Amygdala (tissue), 56 donors: ENCODE measurements at regions not wholly inside any gene's neighbourhood (a gene's known extent, or its start where the extent isn't known, plus 50 kb on each side); places are given as distances from the start of the nearest gene placed in this dataset.

Experiments used
- DNase-seq, 56 donors: peaks; one replicate each; lab custom pipeline; 2025; lab: John Stamatoyannopoulos, UW

DNA sequence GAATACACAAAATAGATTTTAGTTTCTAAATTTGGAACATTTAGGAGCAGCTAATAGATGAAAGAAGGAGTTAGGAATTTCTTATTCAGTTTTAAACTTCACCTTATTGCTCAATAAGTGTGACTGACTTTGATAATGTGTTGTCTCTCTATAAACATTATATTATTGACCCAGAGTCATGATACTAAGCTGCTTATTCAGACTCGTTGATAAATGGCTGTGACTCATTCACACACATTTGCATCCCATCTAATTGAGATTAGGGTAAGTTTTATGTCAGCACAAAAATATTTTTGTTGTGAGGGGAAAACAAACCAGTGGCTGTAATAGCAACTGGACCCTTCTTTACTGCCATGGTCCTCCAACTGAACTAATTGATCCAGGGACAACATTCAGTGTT, 137.6 kb downstream of the GOLIM4 start:
- no peak for DNase-seq

DNA sequence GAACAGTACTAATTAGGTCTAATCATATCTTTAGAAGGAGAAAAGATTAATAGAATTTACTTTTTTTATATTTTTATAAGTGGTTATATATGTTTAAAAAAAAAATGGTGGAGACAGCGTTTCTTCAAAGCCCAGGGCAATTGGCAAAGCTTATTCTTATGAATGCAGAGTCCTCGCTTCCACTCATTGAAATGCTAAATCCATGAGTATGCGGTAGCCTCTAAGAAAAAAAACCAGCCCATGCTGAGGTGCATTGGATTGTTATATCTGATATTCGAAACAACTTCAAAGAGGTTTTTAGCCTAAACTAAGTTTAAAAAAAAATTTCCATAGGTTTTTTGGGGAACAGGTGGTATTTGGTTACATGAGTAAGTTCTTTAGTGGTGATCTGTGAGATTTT, 142.8 kb downstream of the GOLIM4 start:
- DNase-seq = no peak

DNA sequence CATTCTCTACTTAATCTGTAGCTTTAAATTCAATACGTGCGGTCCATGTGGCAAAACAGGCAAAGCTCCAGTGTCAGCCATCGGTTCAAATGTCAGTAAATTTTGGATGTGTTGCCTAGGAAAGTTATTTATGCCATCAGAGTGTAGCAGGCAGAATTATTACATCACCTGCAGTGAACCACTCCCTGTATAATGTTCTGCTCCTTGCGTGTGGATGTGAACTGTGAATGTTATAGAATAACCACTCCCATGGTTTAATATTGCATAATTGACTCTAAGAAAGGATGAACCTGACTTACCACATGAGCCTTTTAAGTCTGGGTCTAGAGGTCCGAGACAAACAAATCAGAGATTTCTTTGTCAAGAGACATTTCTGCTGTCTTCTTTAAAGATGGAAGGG, 145.5 kb downstream of the GOLIM4 start:
- DNase-seq = no peak

DNA sequence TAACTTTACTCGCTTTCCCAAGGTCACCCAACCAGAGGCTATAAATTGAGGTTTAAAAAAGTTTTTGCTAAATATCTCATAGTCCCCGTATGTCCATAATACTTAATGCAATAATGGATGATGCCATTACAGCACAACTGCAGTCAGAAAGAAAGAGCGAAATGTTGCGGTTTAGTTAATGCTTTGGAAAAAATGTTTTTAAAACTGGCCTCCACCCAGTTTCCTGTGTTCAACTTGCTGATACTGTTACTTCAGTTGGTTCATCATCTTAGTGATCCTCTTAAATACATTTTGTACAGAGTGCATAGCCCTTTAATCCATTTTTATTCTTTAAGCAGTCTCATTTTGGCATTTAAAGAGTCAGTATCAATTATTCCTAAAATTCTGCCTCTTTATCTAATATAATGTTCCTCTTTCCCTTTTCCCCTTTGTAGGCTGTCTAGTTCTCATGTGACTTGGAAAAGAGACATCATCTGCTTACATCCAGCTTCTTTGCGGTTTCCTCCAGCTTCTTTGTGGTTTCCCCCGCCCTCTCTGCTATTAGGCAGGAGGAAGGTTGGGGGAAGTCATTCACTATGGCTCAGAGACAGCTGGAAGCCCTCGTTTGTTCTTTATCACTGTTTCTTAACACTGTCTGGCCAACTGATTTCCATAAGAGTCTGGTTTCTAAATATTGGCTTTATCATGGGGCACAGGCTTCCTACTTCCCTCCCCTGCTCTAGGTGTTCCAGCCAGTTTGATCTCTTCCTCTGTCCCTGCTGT, 154.3 kb downstream of the GOLIM4 start:
- no peak for DNase-seq

DNA sequence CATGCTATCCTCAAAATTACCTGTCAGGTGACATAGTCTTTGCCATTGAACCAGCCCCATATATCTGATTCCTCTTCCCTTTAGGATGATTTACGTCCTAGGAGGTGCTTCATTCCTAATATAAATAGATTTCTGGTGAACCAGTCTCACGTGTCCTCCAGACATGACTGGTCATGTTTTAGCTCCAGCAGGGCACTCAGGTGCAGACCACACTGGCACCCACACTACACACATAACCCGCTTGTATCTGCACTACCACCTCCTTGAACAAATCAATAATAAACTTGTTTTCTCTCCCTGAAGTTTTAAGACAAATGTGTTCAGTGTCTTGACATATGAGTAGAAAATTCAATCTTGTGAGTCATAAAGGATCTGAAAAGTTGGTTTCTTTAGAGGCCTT, 155.5 kb downstream of the GOLIM4 start:
- no peak for DNase-seq

DNA sequence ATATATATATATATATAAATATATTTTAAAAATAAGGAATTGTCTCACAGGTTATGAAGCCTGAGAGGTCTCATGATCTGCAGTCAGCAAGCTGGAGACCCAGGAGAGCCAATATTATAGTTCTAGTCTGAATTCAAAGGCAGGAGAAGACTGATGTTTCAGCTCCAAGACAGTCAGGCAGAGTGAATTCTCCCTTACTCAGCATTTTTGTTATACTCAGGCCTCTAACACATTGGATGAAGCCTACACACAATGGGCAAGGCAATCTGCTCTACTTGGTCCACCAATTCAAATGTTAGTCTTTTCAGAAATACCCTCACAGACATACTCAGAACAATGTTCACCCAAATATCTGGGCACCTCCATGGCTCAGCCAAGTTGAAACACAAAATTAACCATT, 157.2 kb downstream of the GOLIM4 start:
- no peak for DNase-seq

DNA sequence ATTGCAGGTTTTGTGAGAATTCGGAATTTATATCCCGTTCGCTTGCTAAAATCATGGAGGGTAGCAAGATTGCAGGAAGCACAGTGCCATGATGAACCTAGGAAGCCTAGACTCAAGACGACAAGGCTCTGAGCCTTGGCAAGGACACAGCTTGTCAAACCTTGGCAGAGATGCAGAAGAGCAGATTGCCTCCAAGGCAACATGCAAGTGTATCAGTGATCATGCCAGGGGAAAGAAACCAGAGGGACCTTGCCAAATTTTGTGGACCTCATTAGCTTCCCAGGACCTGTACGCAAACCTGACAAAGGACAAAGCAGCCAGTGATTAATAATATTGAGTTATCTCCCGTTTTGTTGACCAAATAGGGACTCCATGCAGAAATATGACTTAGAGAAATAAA, 159.7 kb downstream of the GOLIM4 start:
- peak in 1 of 56 donors; percentile 2 for DNase-seq

DNA sequence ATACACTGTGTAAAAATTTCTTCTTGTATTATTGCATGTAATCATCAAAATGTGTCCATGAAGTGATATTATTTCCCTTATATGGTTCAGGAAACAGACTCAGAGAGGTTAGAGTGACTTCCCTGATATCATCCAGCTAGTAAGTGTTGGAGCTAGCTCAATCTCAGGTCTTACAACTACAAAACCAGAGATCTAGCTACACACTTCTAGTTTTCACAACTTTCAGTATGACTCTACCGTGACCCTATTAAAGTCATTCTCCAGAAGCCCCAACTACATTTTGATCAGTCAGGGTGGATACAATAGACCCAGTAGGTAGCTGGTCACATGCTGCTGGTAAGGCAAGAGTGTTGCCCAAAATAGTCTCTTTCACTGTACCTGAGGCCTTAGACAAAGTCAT, 165.3 kb downstream of the GOLIM4 start:
- no peak for DNase-seq

DNA sequence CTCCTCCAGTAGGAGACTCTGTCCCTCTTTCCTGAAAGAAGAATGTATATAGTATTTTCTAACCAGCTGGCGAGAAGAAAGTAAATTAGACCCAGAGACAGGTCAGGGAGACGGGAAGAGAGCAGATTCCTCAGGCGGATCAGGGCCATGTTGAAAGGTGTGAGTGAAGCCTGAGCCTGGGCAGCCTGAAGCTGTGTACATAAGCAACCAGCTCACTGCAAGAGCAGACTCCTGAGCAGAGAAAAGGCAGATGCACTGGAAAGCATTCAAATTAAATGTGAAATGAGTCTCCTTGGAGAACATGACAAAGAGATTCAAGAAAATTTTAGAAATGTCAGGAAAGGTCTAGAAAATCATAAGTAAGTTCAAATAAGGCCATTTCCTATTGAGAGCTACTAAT, 165.8 kb downstream of the GOLIM4 start:
- DNase-seq = no peak

DNA sequence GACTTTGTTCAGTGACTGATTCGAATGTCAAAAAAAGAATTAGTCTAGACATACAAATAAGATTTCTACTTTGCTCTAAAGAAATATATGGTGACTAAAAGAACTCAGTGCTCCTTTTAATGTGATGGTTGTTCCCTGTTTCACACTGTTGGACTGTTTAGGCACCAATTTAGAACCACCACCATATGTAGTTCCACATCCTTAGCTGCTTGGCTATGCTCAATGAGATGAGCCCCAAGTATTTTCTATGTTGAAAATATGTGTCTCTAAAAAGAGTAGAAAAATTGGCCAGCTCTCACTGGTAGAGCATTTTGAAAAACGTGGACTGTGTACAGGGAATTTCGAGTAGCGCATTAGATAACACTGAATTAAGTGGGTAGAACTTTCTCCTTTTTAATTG, 167.3 kb downstream of the GOLIM4 start:
- DNase-seq = no peak

DNA sequence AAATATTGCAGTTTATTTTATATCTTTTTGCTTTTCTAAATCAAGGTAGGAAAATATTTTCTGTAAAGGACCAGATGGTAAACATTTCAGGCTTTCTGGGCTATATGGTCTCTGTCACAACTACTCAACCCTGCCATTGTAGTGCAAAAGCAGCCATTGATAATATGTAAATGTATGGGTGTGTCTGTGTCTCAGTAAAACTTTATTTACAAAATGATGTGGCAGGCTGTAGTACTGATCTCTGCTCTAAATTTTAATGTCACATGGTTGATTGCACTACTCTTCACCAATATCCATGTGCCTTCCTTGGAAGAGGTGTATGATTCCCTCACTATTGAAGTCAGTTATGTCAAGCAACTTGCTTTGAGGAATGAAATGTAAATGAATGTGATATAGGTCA, 175.0 kb downstream of the GOLIM4 start:
- no peak for DNase-seq

DNA sequence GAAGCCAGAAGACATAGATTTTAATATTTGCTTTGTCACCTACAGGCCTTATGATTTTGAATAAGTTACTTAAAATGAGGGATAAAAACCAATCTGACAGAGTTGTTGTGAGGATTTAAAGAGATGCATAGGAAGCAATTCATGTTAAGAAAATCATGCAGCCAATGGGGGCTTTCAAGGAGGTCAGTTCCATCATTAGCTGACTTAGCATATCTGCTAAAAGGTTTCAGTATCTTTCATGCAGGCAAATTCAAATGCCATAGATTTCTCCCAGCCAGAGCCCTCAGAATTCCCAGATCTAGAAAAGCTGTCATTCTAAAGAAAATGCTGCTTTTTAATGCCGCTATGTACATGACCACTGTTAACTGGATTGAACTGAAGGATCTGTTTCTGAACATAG, 176.1 kb downstream of the GOLIM4 start:
- no peak for DNase-seq

DNA sequence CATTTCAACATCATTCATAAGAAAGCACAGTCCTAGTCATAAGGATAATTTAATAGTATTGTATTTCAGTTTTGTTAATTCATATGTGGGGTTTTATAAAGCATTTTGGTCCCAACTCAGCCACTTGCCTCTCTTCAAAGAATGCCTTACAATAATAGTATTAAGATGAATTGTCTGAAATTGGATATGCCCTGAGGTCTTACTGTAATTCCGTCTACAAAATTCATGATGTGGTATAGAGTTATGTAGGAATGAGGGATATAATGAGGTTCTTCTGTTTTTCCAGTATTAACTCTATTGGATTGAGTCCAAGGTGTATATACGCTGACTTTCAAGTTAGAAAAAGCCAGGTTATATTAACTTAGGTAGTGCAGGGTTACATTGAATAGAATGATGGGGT, 177.0 kb downstream of the GOLIM4 start:
- DNase-seq = no peak

DNA sequence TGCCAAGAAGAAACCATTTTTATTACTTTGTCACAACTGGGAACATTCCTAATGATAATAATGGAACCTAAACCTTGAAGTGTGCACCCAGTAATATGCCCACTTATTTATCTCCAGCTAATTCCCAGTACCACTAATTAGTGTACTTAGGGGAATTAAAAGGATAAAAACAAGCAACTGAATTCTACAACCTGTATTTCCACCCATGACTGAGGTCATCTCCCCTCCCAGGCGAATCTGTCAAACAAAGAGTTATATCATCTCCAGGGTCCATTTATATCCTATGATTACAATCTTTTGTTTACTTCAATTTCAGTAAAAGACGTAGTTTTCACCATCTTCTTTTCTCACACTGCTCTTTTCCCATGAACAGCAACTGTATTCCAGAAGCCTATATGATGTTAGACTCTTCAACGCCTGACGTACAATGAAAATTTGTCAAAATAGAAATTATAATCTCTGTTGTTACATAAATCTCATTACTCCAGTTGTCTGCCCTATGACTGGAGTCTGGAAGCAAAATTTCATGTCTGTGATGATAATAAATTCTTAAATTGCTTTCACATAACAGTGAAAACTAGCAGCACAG, 177.6 kb downstream of the GOLIM4 start:
- no peak for DNase-seq

DNA sequence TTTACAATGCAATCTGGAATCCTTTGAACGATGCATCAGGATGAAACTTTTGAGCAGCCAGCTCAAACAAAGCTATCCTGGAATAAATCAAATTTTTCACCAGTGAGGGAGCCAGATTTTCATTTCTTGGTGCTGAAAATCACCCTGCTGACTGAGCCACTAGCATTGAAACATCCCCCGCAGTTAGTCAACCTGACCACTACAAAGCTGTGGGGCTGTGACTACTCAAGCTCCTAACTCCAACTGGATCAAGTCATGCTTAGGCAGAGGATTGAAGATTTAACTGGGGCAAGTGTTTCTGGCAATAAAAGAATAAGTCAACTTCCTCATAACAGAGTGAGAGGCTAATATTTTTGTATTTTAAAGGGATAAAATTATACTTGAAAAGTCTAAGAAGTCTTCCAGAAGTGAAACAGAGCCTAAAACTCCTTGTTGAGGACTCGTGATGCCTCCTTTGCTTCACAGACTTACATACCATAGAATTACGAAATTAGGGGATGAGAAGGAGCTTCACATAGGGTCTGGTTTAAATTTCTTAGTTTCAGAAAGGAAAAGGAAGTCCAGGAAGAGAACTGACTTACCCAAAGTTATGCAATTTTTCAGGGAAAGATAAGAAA, 177.8 kb downstream of the SERPINI1 start:
- no peak for DNase-seq

DNA sequence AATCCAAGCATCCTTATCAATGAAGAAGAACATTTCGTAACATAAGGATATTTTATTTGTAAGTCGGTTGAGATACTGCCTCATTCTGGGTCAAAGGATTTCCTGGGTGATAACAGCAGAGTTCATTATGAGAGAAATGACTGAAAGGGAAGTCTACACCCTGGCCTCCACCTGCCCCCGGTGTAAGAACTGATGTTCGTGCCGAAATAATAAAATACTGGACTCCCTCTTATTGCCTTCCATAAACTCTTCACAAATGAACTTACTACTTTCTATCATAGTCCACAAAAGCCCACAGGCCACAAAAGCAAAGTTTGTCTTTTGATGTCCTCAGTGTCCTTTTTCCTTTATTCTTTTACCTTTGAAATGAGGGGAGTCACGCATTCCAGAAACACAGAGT, 174.4 kb downstream of the SERPINI1 start:
- DNase-seq = no peak

DNA sequence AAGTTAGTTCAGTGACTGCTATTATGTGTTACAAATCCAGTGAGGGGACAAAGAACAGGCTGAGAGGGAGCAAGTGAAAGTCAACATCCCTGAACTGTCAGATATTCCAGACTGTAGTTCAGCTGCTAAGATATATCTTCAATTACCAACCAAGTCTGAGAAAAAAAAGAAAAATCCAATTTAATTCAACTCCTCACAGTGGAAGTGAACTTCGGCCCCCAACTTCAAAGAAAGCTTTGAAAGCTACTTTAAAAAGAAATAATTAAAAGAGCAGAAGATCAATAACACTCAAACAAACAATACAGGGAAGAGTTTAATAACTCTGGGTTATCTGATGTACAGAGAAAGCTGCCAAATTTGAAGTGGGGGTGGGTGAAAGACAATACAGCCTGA, 174.0 kb downstream of the SERPINI1 start:
- DNase-seq = no peak

DNA sequence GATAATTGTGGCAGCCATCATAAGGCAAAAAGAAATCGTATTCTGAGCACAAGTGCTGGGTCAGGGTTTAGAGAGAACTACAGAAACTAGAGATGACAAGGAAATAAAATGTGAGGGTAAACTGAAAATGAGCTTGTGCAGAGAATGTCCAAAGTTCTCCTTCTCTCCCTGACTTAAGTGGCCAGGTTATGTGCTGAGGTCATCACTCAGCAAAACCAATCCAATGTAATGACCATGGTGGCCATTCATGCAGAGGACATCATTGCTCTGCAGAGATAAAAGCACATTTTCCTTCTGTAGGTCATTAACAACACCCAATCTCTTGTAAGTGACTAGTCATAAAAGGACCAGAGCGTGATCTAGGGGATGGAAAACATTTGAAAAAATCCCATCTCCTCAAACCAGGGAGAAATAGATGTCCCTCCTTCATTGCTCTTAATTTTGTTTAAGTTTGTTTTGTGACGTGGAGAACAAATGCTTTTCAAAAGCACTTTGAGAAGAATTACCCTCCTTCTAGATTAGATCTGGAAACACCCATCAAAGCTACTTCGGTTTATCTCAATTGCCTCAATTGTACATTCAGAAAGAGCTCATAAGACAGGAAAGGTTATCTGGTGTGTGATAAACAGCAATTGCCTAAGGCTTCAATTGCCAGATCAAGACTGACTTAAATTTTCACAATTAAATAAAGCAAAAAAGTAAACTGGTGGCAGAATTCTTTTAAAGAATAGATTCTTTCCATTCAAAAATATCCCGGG, 173.4 kb downstream of the SERPINI1 start:
- no peak for DNase-seq

DNA sequence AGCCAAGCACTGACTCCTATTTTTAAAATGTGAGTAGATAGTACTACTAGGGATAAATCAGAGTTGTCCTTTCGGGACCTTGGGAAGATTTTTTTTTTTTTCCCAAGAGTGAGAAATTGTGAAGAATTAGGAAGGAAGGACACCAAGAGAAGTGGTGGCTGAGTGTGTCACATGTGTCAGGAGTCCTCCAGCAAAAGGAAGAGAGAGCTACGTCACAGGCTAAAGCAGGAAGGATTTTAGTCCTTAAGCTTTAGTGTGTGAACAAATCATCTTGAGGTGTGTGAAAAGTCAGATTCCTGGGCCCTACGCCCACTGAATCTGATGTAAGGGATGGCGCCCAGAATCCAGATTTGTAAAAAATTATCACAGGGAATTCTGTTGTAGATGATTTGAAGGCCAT, 172.7 kb downstream of the SERPINI1 start:
- no peak for DNase-seq

DNA sequence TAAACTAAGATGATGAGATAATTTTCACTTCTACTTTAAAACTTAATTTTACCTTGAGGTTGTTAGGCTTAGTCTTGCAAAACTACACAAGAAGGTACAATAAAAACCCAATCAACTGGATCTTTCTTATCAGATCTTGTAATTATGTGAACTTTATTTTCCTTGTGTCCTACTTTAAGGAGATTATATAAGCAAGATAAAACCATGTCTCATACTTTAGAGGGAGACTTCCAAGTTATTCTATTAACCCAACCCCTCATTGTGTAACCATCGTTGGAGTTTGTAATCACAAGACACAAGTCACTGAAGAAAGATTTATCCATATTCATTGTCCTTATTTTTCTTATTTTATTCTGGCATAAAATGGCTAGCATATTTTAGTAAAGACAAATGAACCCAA, 165.6 kb downstream of the SERPINI1 start:
- DNase-seq = no peak

DNA sequence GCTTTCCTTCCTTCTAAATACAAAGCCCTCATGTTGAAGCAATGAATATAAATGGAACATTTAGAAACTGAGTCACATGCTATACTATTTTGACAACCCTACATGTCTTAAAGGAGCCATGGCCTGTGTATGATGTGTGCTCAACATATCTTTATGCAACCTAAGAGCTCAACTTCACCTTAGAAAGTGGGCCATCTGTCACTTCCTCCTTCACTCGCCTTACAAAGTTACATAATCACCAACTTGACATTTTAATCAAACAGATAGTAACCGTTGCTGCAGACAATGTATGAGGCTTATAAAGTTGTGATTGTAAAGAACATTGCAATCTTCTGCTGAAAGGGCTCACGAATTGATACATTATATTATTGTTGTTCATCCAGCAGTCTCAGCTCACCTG, 163.6 kb downstream of the SERPINI1 start:
- DNase-seq = no peak

DNA sequence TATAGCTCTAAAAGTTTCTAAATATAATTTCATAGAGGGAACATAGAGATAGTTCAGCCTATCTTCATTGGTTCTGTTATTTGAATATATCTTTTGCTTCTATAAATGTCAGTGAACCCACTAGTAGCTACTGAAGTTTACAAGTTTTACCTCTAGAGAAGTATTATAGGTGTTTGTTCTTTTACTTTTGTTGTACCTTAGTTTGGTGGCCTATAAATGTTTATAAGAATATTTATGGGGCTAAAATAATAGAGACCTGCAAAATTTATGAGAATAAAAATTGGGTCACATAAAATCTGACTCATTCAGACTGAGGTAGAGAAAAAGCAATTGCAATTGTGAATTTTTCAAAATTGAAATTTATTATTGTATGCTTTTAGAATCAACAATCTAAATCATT, 162.6 kb downstream of the SERPINI1 start:
- DNase-seq = no peak
